Lung (tissue), 11 donors: ENCODE measurements at regions not wholly inside any gene's neighbourhood (a gene's known extent, or its start where the extent isn't known, plus 50 kb on each side); places are given as distances from the start of the nearest gene placed in this dataset.

Experiments
- ATAC-seq: fragments of 200-7000 bp; cut with Tn5 transposase; one replicate; pipeline ENCODE4 v1.9.1; 2020; ENCODE audit warnings: moderate number of reproducible peaks; ENCODE audit not compliant: insufficient read depth, low FRiP score
- DNase-seq, 3 donors: peaks; one replicate each; pipeline ENCODE4 v3.0.0-alpha.2; 2013 to 2017
- H3K27ac ChIP-seq, 2 donors: one replicate each; pipeline ENCODE4 v1.5.1; 2013; ENCODE audit warnings: mild to moderate bottlenecking in 2 of 2, moderate library complexity in 2 of 2, control low read depth in 1 of 2, inconsistent platforms in 1 of 2, low read depth in 1 of 2, low read length in 1 of 2
- H3K27me3 ChIP-seq, 3 donors: one replicate each; pipeline ENCODE4 v1.5.1; 2013; ENCODE audit warnings: low read length in 2 of 3; ENCODE audit not compliant: control insufficient read depth in 3 of 3, insufficient read depth in 3 of 3
- H3K36me3 ChIP-seq, 4 donors: one replicate each; pipeline ENCODE4 v1.5.1; 2013; ENCODE audit warnings: low read length in 4 of 4, mild to moderate bottlenecking in 1 of 4, moderate library complexity in 1 of 4; ENCODE audit not compliant: control insufficient read depth in 4 of 4, insufficient read depth in 4 of 4
- H3K4me1 ChIP-seq, 5 donors: one replicate each; pipeline ENCODE4 v1.5.1; 2013; ENCODE audit warnings: low read length in 5 of 5, mild to moderate bottlenecking in 2 of 5, moderate library complexity in 1 of 5; ENCODE audit not compliant: control insufficient read depth in 5 of 5, insufficient read depth in 5 of 5
- H3K4me3 ChIP-seq: one replicate; pipeline ENCODE4 v1.5.1; 2013; ENCODE audit warnings: mild to moderate bottlenecking, control low read depth, moderate library complexity
- H3K9ac ChIP-seq, 2 donors: one replicate each; pipeline ENCODE4 v1.5.1; 2013; ENCODE audit warnings: low read length in 2 of 2, control low read depth in 1 of 2; ENCODE audit not compliant: insufficient read depth in 1 of 2
- H3K9me3 ChIP-seq, 4 donors: one replicate each; pipeline ENCODE4 v1.5.1; 2013; ENCODE audit warnings: low read length in 3 of 4, mild to moderate bottlenecking in 1 of 4, moderate library complexity in 1 of 4; ENCODE audit not compliant: control insufficient read depth in 4 of 4, insufficient read depth in 3 of 4
- WGBS, 2 donors: extraction: QIAGEN DNeasy Blood & Tissue Kit; methylation state at CpG; one replicate each; pipeline ENCODE4 v1.1.7; 2013; 5-methylcytosine and 5-hydroxymethylcytosine counted together
- TF ChIP-seq, protein P1 (sequence below): IDR thresholded peaks from 2 replicates; pipeline ENCODE4 v1.5.1; 2012; ENCODE audit warnings: mild to moderate bottlenecking; ENCODE audit errors: control extremely low read depth, extremely low read depth
- donor health status: control.
- donor health status: control.
- donor health status: Bipolar disorder and iron deficiency.
- donor health status: healthy.
- donor health status: DM: yes; HTN: yes; CAD: no.

DNA sequence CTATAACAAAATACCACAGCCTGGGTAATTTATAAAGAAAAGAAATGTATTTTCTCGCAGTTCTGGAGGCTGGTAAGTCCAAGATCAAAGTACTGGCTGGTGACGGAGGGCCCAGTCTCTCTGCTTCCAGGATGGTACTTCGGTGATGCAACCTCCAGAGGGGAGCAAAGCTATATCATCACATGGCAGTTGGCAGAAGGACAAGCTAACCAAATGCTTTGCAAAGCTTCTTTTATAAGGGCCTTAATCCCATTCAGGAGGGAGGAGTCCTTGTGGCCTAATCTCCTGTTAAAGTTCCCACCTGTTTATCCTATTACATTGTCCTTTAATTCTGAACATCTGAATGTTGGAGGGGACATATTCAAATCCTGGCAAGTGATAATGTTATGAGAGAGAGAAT, 134.1 kb upstream of the SP4 start:
- ATAC-seq (no peak), DNase-seq (no peak)
- Histone ChIP-seq H3K27me3 (peaks cover 0 to 8% (median 0%) of the 10 kb centered on the region in 3 donors), H3K4me1 (no peaks in the 10 kb centered on the region), H3K27ac (no peak overlapping the region), H3K9me3 (no peaks in the 10 kb centered on the region), H3K36me3 (no peaks in the 10 kb centered on the region), H3K4me3 (no peak overlapping the region), H3K9ac (no peak overlapping the region)
- TF ChIP-seq, protein P1, sequence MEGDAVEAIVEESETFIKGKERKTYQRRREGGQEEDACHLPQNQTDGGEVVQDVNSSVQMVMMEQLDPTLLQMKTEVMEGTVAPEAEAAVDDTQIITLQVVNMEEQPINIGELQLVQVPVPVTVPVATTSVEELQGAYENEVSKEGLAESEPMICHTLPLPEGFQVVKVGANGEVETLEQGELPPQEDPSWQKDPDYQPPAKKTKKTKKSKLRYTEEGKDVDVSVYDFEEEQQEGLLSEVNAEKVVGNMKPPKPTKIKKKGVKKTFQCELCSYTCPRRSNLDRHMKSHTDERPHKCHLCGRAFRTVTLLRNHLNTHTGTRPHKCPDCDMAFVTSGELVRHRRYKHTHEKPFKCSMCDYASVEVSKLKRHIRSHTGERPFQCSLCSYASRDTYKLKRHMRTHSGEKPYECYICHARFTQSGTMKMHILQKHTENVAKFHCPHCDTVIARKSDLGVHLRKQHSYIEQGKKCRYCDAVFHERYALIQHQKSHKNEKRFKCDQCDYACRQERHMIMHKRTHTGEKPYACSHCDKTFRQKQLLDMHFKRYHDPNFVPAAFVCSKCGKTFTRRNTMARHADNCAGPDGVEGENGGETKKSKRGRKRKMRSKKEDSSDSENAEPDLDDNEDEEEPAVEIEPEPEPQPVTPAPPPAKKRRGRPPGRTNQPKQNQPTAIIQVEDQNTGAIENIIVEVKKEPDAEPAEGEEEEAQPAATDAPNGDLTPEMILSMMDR: no peak
- 93 to 97% methylated on average over 3 of the region's 3 CpGs for WGBS, 2 donors

DNA sequence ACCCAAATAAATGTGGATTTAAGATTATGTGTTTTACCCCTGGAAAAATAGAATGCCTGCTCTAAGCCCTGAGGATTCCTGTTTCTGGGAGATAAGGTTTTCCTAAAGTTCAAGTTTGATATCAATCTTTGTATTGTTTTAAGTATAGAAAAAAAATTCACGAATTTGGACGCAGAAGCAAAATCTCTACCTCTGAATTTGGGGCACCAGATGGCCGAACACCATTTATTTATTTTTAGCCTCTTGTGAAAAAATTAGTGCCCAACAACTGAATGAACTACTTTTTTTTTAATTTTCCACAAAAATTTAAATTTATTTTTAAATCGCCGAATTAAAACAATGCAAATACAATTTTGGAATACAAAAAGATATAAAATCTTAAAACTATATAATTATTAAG, 128.1 kb upstream of the SP4 start:
- TF ChIP-seq, protein P1: no peak
- WGBS, 2 donors: 94 to 95% methylated on average over 5 of the region's 5 CpGs
- no peak for ATAC-seq

DNA sequence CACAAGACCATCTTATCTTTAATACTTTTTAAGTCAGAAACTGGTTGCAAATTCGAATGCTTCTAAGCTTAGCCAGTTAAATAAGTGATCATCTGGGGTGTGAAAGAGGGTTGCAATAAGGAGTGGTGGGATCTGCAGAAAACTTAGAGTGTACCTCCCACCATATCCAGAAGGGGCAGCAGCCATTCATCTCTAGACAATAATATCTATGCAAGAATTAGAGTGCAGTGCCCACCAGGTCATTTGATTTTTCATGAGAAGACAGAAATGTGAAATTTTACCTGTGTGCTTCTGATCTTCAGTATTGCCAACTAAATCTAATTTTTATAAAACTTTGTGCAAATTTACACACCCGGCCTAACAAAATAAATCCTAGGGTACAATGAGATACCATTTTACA, 127.2 kb upstream of the SP4 start:
- no peaks in the 10 kb centered on the region for H3K36me3 ChIP-seq
- H3K4me3 ChIP-seq: no peak overlapping the region
- 82 to 87% methylated on average over 2 of the region's 2 CpGs for WGBS, 2 donors
- no peak overlapping the region for H3K9ac ChIP-seq
- no peak overlapping the region for H3K27ac ChIP-seq
- ATAC-seq (no peak), DNase-seq (no peak)
- no peaks in the 10 kb centered on the region for H3K4me1 ChIP-seq
- TF ChIP-seq, protein P1: no peak
- peaks cover 0 to 5% (median 0%) of the 10 kb centered on the region in 3 donors for H3K27me3 ChIP-seq
- no peaks in the 10 kb centered on the region for H3K9me3 ChIP-seq

More for the DNA sequence above, 128.1 kb upstream of the SP4 start:
- DNase-seq: no peak
- Histone ChIP-seq H3K4me3 (no peak overlapping the region), H3K9ac (no peak overlapping the region), H3K27me3 (peaks cover 0 to 5% (median 0%) of the 10 kb centered on the region in 3 donors), H3K9me3 (no peaks in the 10 kb centered on the region), H3K4me1 (no peaks in the 10 kb centered on the region), H3K27ac (no peak overlapping the region), H3K36me3 (no peaks in the 10 kb centered on the region)

DNA sequence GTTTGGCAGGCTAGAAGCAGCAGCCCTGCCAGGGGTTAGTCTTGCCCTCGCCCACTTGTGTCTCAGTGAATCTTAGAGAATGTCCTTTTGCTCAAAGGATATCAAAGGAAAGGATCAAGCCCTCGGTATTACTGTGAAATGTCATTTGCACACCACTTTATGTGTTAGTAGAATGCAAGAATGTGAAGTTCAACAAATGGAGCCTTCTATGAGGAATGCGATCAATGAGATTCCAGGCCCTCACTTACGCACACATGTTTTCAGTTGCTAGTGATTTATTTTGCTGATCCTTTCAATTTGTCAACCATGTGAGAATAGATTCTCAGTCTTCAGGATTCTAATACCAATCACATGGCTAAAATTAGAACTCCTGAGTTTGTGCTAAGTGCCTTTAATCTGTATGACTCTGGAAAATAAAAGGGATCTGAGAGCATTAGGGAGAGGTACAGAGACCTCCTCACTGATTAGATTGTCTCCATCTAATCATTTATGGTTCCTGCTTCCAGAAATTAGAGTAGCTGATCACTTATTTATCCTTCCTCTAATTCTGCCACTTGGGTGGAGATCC, 123.0 kb upstream of the SP4 start:
- ATAC-seq (no peak), DNase-seq (no peak)
- TF ChIP-seq, protein P1: no peak
- H3K4me3 ChIP-seq: no peak overlapping the region
- no peak overlapping the region for H3K27ac ChIP-seq
- no peak overlapping the region for H3K9ac ChIP-seq
- H3K36me3 ChIP-seq: no peaks in the 10 kb centered on the region
- 83 to 87% methylated on average over 4 of the region's 4 CpGs for WGBS, 2 donors
- no peaks in the 10 kb centered on the region for H3K4me1 ChIP-seq
- no peaks in the 10 kb centered on the region for H3K27me3 ChIP-seq
- H3K9me3 ChIP-seq: peaks cover 0 to 2% (median 0%) of the 10 kb centered on the region in 4 donors
